OCI-LY1 (cell line): ENCODE measurements at regions not wholly inside any gene's neighbourhood (a gene's known extent, or its start where the extent isn't known, plus 50 kb on each side); places are given as distances from the start of the nearest gene placed in this dataset.
"Not testable (repeated sequence)": the region's sequence is repeated elsewhere in the genome, so short reads cannot be mapped to it uniquely, and the experiment has no call there.

ENCODE experiments used
- EZH2 ChIP-seq: fragments of 200-600 bp; sonication (generic), shearing (Covaris generic); IDR thresholded peaks from 2 replicates; pipeline ENCODE4 v1.8.0; 2017; ENCODE audit warnings: borderline replicate concordance, mixed run types, mild to moderate bottlenecking, antibody characterized with exemption, low read length, moderate library complexity, mixed read lengths
- TF ChIP-seq, protein P1 (sequence below): fragments of 200-600 bp; sonication (generic), shearing (Covaris generic); IDR thresholded peaks from 2 replicates; pipeline ENCODE4 v1.5.1; 2017; ENCODE audit warnings: mild to moderate bottlenecking, antibody characterized with exemption, low read length, moderate library complexity, mixed read lengths

DNA sequence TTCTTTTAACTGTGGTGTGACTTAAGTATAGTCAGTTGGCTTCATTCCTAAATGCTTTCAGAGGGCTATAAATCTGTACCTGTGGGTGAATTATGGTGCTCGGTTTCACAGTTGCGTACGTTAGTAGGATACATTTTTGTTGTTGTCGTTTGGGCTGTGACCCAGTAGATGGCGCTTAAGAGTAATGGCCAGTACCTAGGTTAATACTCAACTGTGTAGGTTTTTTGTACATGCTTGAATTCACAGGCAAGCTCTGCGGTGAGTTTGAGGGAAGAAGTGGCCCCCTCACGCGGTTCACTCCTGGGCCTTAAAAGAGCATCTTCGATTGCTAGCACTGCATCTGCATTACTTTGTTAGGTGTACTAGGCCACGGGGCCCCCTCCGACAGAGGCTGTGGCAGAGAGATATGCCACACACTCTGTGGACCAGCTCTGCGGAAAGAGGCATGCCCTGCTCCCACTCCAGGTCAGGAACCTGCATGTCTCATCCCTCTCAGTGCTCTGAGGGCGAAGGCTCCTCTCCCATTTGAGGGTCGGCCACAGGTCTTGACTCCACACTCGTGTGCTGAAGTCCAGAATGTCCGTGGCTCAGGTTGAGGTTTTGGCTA, 224.6 kb upstream of the TBL1Y start:
- TF ChIP-seq, protein P1, sequence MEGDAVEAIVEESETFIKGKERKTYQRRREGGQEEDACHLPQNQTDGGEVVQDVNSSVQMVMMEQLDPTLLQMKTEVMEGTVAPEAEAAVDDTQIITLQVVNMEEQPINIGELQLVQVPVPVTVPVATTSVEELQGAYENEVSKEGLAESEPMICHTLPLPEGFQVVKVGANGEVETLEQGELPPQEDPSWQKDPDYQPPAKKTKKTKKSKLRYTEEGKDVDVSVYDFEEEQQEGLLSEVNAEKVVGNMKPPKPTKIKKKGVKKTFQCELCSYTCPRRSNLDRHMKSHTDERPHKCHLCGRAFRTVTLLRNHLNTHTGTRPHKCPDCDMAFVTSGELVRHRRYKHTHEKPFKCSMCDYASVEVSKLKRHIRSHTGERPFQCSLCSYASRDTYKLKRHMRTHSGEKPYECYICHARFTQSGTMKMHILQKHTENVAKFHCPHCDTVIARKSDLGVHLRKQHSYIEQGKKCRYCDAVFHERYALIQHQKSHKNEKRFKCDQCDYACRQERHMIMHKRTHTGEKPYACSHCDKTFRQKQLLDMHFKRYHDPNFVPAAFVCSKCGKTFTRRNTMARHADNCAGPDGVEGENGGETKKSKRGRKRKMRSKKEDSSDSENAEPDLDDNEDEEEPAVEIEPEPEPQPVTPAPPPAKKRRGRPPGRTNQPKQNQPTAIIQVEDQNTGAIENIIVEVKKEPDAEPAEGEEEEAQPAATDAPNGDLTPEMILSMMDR: not testable (repeated sequence)
- TF ChIP-seq EZH2: not testable (repeated sequence)
